Activated B cell treated with CpG ODN at 0.5 μM for 24 hours (primary cell): ENCODE measurements at regions not wholly inside any gene's neighbourhood (a gene's known extent, or its start where the extent isn't known, plus 50 kb on each side); places are given as distances from the start of the nearest gene placed in this dataset.
"Not testable (repeated sequence)": the region's sequence is repeated elsewhere in the genome, so short reads cannot be mapped to it uniquely, and the experiment has no call there.

Source experiments
- ATAC-seq: fragments of 200-7000 bp; cut with Tn5 transposase; one replicate; pipeline ENCODE4 v1.10.0; 2021; ENCODE audit warnings: low read depth, mild to moderate bottlenecking, moderate library complexity
- CTCF ChIA-PET: fragments of 350-600 bp; sonication (Branson Sonifier 250); formaldehyde crosslinking; loops from one replicate; lab custom pipeline; 2021; ENCODE audit warnings: antibody characterized with exemption; lab: Charles Lee
- POLR2A ChIA-PET: fragments of 350-600 bp; sonication (Branson Sonifier 250); formaldehyde crosslinking; loops from one replicate; lab custom pipeline; 2021; ENCODE audit warnings: antibody characterized with exemption; lab: Charles Lee
- DNase-seq: peaks from one replicate; pipeline ENCODE4 v3.0.0; 2022
- H3K27ac Mint-ChIP-seq: one replicate; pipeline ENCODE4 v1.8.0; 2020; ENCODE audit warnings: mixed read lengths
- H3K27me3 Mint-ChIP-seq: one replicate; pipeline ENCODE4 v1.8.0; 2021; ENCODE audit warnings: mixed read lengths
- H3K36me3 Mint-ChIP-seq: one replicate; pipeline ENCODE4 v1.8.0; 2021; ENCODE audit warnings: low read depth, mixed read lengths
- H3K4me1 Mint-ChIP-seq: one replicate; pipeline ENCODE4 v1.8.0; 2021; ENCODE audit warnings: mixed read lengths
- H3K4me3 Mint-ChIP-seq: one replicate; pipeline ENCODE4 v1.8.0; 2020; ENCODE audit warnings: mild to moderate bottlenecking, mixed read lengths
- H3K9me3 Mint-ChIP-seq: one replicate; pipeline ENCODE4 v1.8.0; 2020; ENCODE audit warnings: mixed read lengths
- intact Hi-C: fragments of 100-400 bp; cut with micrococcal nuclease; formaldehyde crosslinking; loops from one replicate; pipeline ENCODE4 v1.15.1; 2024

GRCh38 chr7:153991471-153991870 is 60.7 kb upstream of the DPP6 start:
- POLR2A ChIA-PET, ATAC-seq, H3K27ac Mint-ChIP-seq, H3K27me3 Mint-ChIP-seq, DNase-seq, H3K36me3 Mint-ChIP-seq, H3K9me3 Mint-ChIP-seq, intact Hi-C loops, CTCF ChIA-PET, H3K4me3 Mint-ChIP-seq, H3K4me1 Mint-ChIP-seq: not testable (repeated sequence)

GRCh38 chr7:153993402-153993801 is 58.8 kb upstream of the DPP6 start:
- H3K4me1 Mint-ChIP-seq, CTCF ChIA-PET, H3K27me3 Mint-ChIP-seq, H3K36me3 Mint-ChIP-seq, ATAC-seq, POLR2A ChIA-PET, H3K27ac Mint-ChIP-seq, intact Hi-C loops, H3K4me3 Mint-ChIP-seq, DNase-seq, H3K9me3 Mint-ChIP-seq: not testable (repeated sequence)

- ATAC-seq, DNase-seq, H3K4me3 Mint-ChIP-seq, H3K9me3 Mint-ChIP-seq, CTCF ChIA-PET, H3K27ac Mint-ChIP-seq, POLR2A ChIA-PET, H3K36me3 Mint-ChIP-seq, H3K4me1 Mint-ChIP-seq, intact Hi-C loops, H3K27me3 Mint-ChIP-seq: not testable (repeated sequence)
These were observed 53.3 kb upstream of the DPP6 start for GRCh38 chr7:153998896-153999295.
